Gastrocnemius medialis (tissue), 4 donors: ENCODE measurements at regions not wholly inside any gene's neighbourhood (a gene's known extent, or its start where the extent isn't known, plus 50 kb on each side); places are given as distances from the start of the nearest gene placed in this dataset.

ENCODE experiments used
- ATAC-seq, 2 donors: fragments of 150-250 bp; one replicate each; pipeline ENCODE4 v1.9.1; 2016
- DNase-seq, 2 donors: peaks; one replicate each; pipeline ENCODE4 v3.0.0-alpha.2; 2019
- H3K27ac ChIP-seq, 4 donors: fragments of 200-600 bp; sonication (generic); 1 replicate in 1 of 4; 2 replicates in 3 of 4; pipeline ENCODE4 v1.5.1; 2016 to 2018; ENCODE audit warnings: mild to moderate bottlenecking in 2 of 4, moderate library complexity in 1 of 4
- H3K27me3 ChIP-seq, 3 donors: fragments of 200-600 bp; sonication (generic) in 2 of 3; 1 replicate in 1 of 3; 2 replicates in 2 of 3; pipeline versions ENCODE4 v1.5.1 to v1.6.0; 2016 to 2019; ENCODE audit warnings: mild to moderate bottlenecking in 1 of 3, moderate library complexity in 1 of 3
- H3K36me3 ChIP-seq, 2 donors: fragments of 200-600 bp; sonication (generic) in 1 of 2; one replicate each; pipeline ENCODE4 v1.5.1; 2017 to 2018
- H3K4me1 ChIP-seq, 2 donors: fragments of 200-600 bp; sonication (generic) in 1 of 2; one replicate each; pipeline ENCODE4 v1.5.1; 2016 to 2017; ENCODE audit warnings: mild to moderate bottlenecking in 2 of 2
- H3K4me3 ChIP-seq, 4 donors: fragments of 200-600 bp; sonication (generic) in 3 of 4; 1 replicate in 1 of 4; 2 replicates in 3 of 4; pipeline ENCODE4 v1.5.1; 2016 to 2019; ENCODE audit warnings: mild to moderate bottlenecking in 2 of 4
- H3K9me3 ChIP-seq, 3 donors: fragments of 200-600 bp; sonication (generic) in 2 of 3; 1 replicate in 1 of 3; 2 replicates in 2 of 3; pipeline ENCODE4 v1.5.1; 2016 to 2019
- CTCF ChIP-seq, 5 experiments: fragments of 450-650 bp in 3 of 5; fragments of 200-600 bp in 2 of 5; sonication (generic) in 2 of 5; IDR thresholded peaks in 4 of 5; conservative IDR thresholded peaks in 1 of 5; 1 replicate in 4 of 5; 2 replicates in 1 of 5; pipeline ENCODE4 v1.5.1; 2016 to 2019; ENCODE audit warnings: antibody characterized with exemption in 5 of 5, mild to moderate bottlenecking in 3 of 5, moderate library complexity in 3 of 5
- POLR2A ChIP-seq, 2 donors: fragments of 450-650 bp; IDR thresholded peaks; one replicate each; pipeline ENCODE4 v1.6.1; 2017; ENCODE audit warnings: antibody characterized with exemption in 2 of 2, mild to moderate bottlenecking in 2 of 2, moderate library complexity in 2 of 2
- in situ Hi-C, 4 donors: fragments of 200-750 bp; cut with MboI; loops; one replicate each; pipeline versions ENCODE4 v1.15.0 to v1.8.0; 2017; ENCODE audit warnings: low sequenced_read_pairs in 4 of 4
- intact Hi-C: fragments of 100-400 bp; cut with DNase I; formaldehyde crosslinking; loops from one replicate; pipeline ENCODE4 v1.15.1; 2023; ENCODE audit warnings: low total_unique reads

GRCh38 chr7:101686030-101686429, 56.9 kb upstream of the MYL10 start:
- intact Hi-C loops = loop anchor here (5.0 to 10.0 kb wide), 2 partner anchors 84 to 141 kb away; no protein-coding TSS in a partner anchor
- in situ Hi-C loops = loop anchor here (10.0 to 25.0 kb wide), 4 partner anchors 126 to 589 kb away; partner anchors contain the start of gene CUX1 (in 2 of the 4)

DNA sequence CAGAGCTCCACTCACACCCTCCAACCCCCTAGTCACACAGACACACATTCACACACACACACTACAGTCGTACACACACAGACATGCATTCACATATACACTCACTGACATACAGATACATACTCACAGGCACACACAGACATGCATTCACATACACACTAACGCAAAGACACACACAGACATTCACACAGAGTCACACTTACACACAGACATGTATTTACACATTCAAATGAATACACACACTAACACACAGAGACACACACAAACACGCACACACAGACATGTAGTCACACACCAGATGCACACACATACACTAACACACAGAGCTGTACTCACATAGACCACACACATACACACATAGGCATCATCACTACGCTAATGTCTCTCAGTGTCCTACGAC, 58.0 kb upstream of the MYL10 start:
- in situ Hi-C loops = loop anchor here (10.0 to 25.0 kb wide), 4 partner anchors 125 to 588 kb away; partner anchors contain the start of gene CUX1 (in 2 of the 4)
- peaks cover 5 to 6% of the 10 kb centered on the region in 2 donors for H3K4me1 ChIP-seq
- no peak overlapping the region for H3K27ac ChIP-seq
- intact Hi-C loops = loop anchor here (5.0 to 10.0 kb wide), 2 partner anchors 85 to 142 kb away; no protein-coding TSS in a partner anchor
- ATAC-seq (no peak), DNase-seq (no peak)
- H3K27me3 ChIP-seq = no peaks in the 10 kb centered on the region
- no peaks in the 10 kb centered on the region for H3K9me3 ChIP-seq
- no peaks in the 10 kb centered on the region for H3K36me3 ChIP-seq
- TF ChIP-seq POLR2A (IDR thresholded peaks at IDR 0.05) (no peak), CTCF (IDR thresholded peaks at IDR 0.05 in 4 of 5, conservative IDR thresholded peaks at IDR 0.05 in 1 of 5) (no peak)
- no peak overlapping the region for H3K4me3 ChIP-seq

More at GRCh38 chr7:101686030-101686429, 56.9 kb upstream of the MYL10 start:
- DNase-seq (no peak), ATAC-seq (no peak)
- Histone ChIP-seq H3K4me1 (peaks cover 11 to 13% of the 10 kb centered on the region in 2 donors), H3K27me3 (no peaks in the 10 kb centered on the region), H3K4me3 (no peak overlapping the region), H3K27ac (no peak overlapping the region), H3K9me3 (no peaks in the 10 kb centered on the region), H3K36me3 (no peaks in the 10 kb centered on the region)
- TF ChIP-seq POLR2A (IDR thresholded peaks at IDR 0.05) = no peak
- no peak for TF ChIP-seq CTCF (IDR thresholded peaks at IDR 0.05 in 4 of 5, conservative IDR thresholded peaks at IDR 0.05 in 1 of 5)

- TF ChIP-seq POLR2A (IDR thresholded peaks at IDR 0.05) (no peak), CTCF (IDR thresholded peaks at IDR 0.05 in 4 of 5, conservative IDR thresholded peaks at IDR 0.05 in 1 of 5) (no peak)
- in situ Hi-C loops (loop anchor here (10.0 to 25.0 kb wide), 4 partner anchors 125 to 587 kb away; partner anchors contain the start of gene CUX1 (in 2 of the 4)), intact Hi-C loops (loop anchor here (1.0 to 10.0 kb wide), 4 partner anchors 85 to 549 kb away; no protein-coding TSS in a partner anchor)
- Histone ChIP-seq H3K36me3 (no peaks in the 10 kb centered on the region), H3K27me3 (no peaks in the 10 kb centered on the region), H3K9me3 (no peaks in the 10 kb centered on the region), H3K4me1 (peaks cover 5 to 6% of the 10 kb centered on the region in 2 donors), H3K27ac (no peak overlapping the region), H3K4me3 (peak overlapping the region in 1 of 4 donors; percentile 37)
- ATAC-seq = no peak
- no peak for DNase-seq
Observed at GRCh38 chr7:101687791-101688182, 58.7 kb upstream of the MYL10 start.

GRCh38 chr7:101688183-101688831, 59.2 kb upstream of the MYL10 start:
- ATAC-seq = peak; percentile 80 to 82
- peak; percentile 40 to 60 for DNase-seq
- H3K36me3 ChIP-seq = no peaks in the 10 kb centered on the region
- peaks cover 5 to 6% of the 10 kb centered on the region in 2 donors for H3K4me1 ChIP-seq
- no peak overlapping the region for H3K27ac ChIP-seq
- intact Hi-C loops = loop anchor here (1.0 to 10.0 kb wide), 4 partner anchors 86 to 548 kb away; no protein-coding TSS in a partner anchor
- H3K9me3 ChIP-seq = no peaks in the 10 kb centered on the region
- peak overlapping the region; percentile 23 to 37 (median 28) for H3K4me3 ChIP-seq
- in situ Hi-C loops = loop anchor here (10.0 to 25.0 kb wide), 4 partner anchors 124 to 586 kb away; partner anchors contain the start of gene CUX1 (in 2 of the 4)
- TF ChIP-seq POLR2A (IDR thresholded peaks at IDR 0.05) = no peak
- TF ChIP-seq CTCF (IDR thresholded peaks at IDR 0.05 in 4 of 5, conservative IDR thresholded peaks at IDR 0.05 in 1 of 5) = peak; percentile 90 to 98 (median 96)
- no peaks in the 10 kb centered on the region for H3K27me3 ChIP-seq
